A549 (cell line): ENCODE measurements at regions not wholly inside any gene's neighbourhood (a gene's known extent, or its start where the extent isn't known, plus 50 kb on each side); places are given as distances from the start of the nearest gene placed in this dataset.

Experiments
- ATAC-seq, 2 experiments: fragments of 200-7000 bp in 1 of 2; fragments of >200 bp in 1 of 2; cut with Nextera tagmentation in 1 of 2; cut with Tn5 transposase in 1 of 2; 3 replicates each; pipeline versions ENCODE4 v1.8.0 to v1.9.1; 2018 to 2020; ENCODE audit warnings: mild to moderate bottlenecking in 1 of 2, moderate library complexity in 1 of 2
- CTCF ChIA-PET: fragments of 300-600 bp; sonication (Branson Sonifier 250); formaldehyde crosslinking; extraction: SDS; loops from one replicate; lab custom pipeline; 2021; ENCODE audit warnings: antibody characterized with exemption, inconsistent platforms; lab: Yijun Ruan, JAX
- POLR2A ChIA-PET: fragments of 350-600 bp; formaldehyde crosslinking; extraction: SDS; loops from one replicate; lab custom pipeline; 2021; ENCODE audit warnings: antibody characterized with exemption, inconsistent platforms; lab: Yijun Ruan, JAX
- DNase-seq, 2 experiments: peaks; one replicate each; pipeline versions ENCODE4 v3.0.0 to v3.0.0-alpha.2; 2011 to 2016; ENCODE audit warnings: low read depth in 1 of 2, low spot score in 1 of 2
- FAIRE-seq: peaks from 2 replicates; lab custom pipeline; 2011; peaks lifted over from hg19 to GRCh38; lab: Jason Lieb, UNC
- H3K27ac ChIP-seq, 2 experiments: fragments of >200 bp; sonication (Bioruptor Twin); formaldehyde crosslinking; 3 replicates each; pipeline ENCODE4 v1.5.1; 2016 to 2017
- H3K4me1 ChIP-seq: fragments of >200 bp; sonication (Bioruptor Twin); formaldehyde crosslinking; 3 replicates; pipeline ENCODE4 v1.6.1; 2016
- H3K4me2 ChIP-seq: fragments of >200 bp; sonication (Bioruptor Twin); formaldehyde crosslinking; 3 replicates; pipeline ENCODE4 v1.6.1; 2016
- H3K4me3 ChIP-seq: fragments of >200 bp; sonication (Bioruptor Twin); formaldehyde crosslinking; 3 replicates; pipeline ENCODE4 v1.5.1; 2016
- H3K9me3 ChIP-seq: fragments of >200 bp; sonication (Bioruptor Twin); formaldehyde crosslinking; 3 replicates; pipeline ENCODE4 v1.6.1; 2016
- BHLHE40 ChIP-seq: IDR thresholded peaks from 2 replicates; pipeline ENCODE4 v1.6.1; 2012; ENCODE audit warnings: low read depth, low read length, inconsistent platforms
- CBX8 ChIP-seq: fragments of 200-600 bp; sonication (generic); IDR thresholded peaks from 2 replicates; pipeline ENCODE4 v1.6.1; 2016
- CHD2 ChIP-seq: fragments of 150-350 bp; IDR thresholded peaks from 2 replicates; pipeline ENCODE4 v1.6.1; 2014; ENCODE audit warnings: low read length; ENCODE audit not compliant: partially characterized antibody
- EHF ChIP-seq: fragments of 250-450 bp; sonication (Bioruptor Pico); IDR thresholded peaks from 2 replicates; pipeline ENCODE4 v1.5.0; 2020; ENCODE audit warnings: mild to moderate bottlenecking
- EHMT2 ChIP-seq: fragments of 200-600 bp; sonication (generic); IDR thresholded peaks from 2 replicates; pipeline ENCODE4 v1.6.1; 2016; ENCODE audit warnings: antibody characterized with exemption, low read depth, mild to moderate bottlenecking, moderate library complexity
- EP300 ChIP-seq, 2 experiments: fragments of >200 bp; sonication (Bioruptor Twin); formaldehyde crosslinking; IDR thresholded peaks; 2 replicates in 1 of 2; 3 replicates in 1 of 2; pipeline ENCODE4 v1.6.1; 2016 to 2017
- FOSB ChIP-seq: fragments of 250-450 bp; sonication (Bioruptor Pico); IDR thresholded peaks from 2 replicates; pipeline ENCODE4 v1.5.0; 2020; ENCODE audit warnings: mild to moderate bottlenecking, moderate library complexity
- FOSL2 ChIP-seq, 2 experiments: fragments of 450-650 bp in 1 of 2; fragments of >200 bp in 1 of 2; sonication (Bioruptor Twin) in 1 of 2; formaldehyde crosslinking; IDR thresholded peaks; 2 replicates each; pipeline versions ENCODE4 v1.5.0 to v1.6.1; 2016 to 2020; ENCODE audit warnings: mild to moderate bottlenecking in 1 of 2, moderate library complexity in 1 of 2
- GATA3 ChIP-seq: IDR thresholded peaks from 2 replicates; pipeline ENCODE4 v1.6.1; 2012; ENCODE audit warnings: borderline replicate concordance
- HDAC2 ChIP-seq: fragments of 200-600 bp; sonication (generic); IDR thresholded peaks from 2 replicates; pipeline ENCODE4 v1.6.1; 2016
- HOXB5 ChIP-seq: fragments of 250-450 bp; sonication (Bioruptor Pico); IDR thresholded peaks from 2 replicates; pipeline ENCODE4 v1.5.0; 2020; ENCODE audit warnings: mild to moderate bottlenecking, moderate library complexity
- JUNB ChIP-seq: fragments of >200 bp; sonication (Bioruptor Twin); formaldehyde crosslinking; IDR thresholded peaks from 2 replicates; pipeline ENCODE4 v1.6.1; 2016
- KDM1A ChIP-seq: fragments of 200-600 bp; sonication (generic); IDR thresholded peaks from 2 replicates; pipeline ENCODE4 v1.6.1; 2016; ENCODE audit warnings: low read depth, mild to moderate bottlenecking
- KDM5A ChIP-seq: fragments of 200-600 bp; sonication (generic); IDR thresholded peaks from 2 replicates; pipeline ENCODE4 v1.6.1; 2016; ENCODE audit warnings: antibody characterized with exemption, mild to moderate bottlenecking
- MAZ ChIP-seq: fragments of 150-350 bp; IDR thresholded peaks from 2 replicates; pipeline ENCODE4 v1.6.1; 2014; ENCODE audit warnings: antibody characterized with exemption, low read depth, low read length, borderline replicate concordance
- MYC ChIP-seq: IDR thresholded peaks from 2 replicates; pipeline ENCODE4 v1.6.1; 2012; ENCODE audit warnings: mild to moderate bottlenecking, inconsistent platforms, low read length, improper control_type of control experiment, borderline replicate concordance
- NR3C1 ChIP-seq: fragments of >200 bp; sonication (Bioruptor Twin); formaldehyde crosslinking; IDR thresholded peaks from 3 replicates; pipeline ENCODE4 v1.6.1; 2017
- PHF8 ChIP-seq: fragments of 200-600 bp; sonication (generic); IDR thresholded peaks from 2 replicates; pipeline ENCODE4 v1.6.1; 2016; ENCODE audit warnings: low read depth, mild to moderate bottlenecking, antibody characterized with exemption, moderate library complexity, borderline replicate concordance
- POLR2AphosphoS2 ChIP-seq: conservative IDR thresholded peaks from 2 replicates; pipeline ENCODE4 v1.6.1; 2012; ENCODE audit warnings: low read length, improper control_type of control experiment, inconsistent platforms
- RAD21 ChIP-seq, 2 experiments: fragments of >200 bp in 1 of 2; sonication (Bioruptor Twin) in 1 of 2; formaldehyde crosslinking in 1 of 2; IDR thresholded peaks in 1 of 2; conservative IDR thresholded peaks in 1 of 2; 2 replicates in 1 of 2; 3 replicates in 1 of 2; pipeline ENCODE4 v1.6.1; 2012 to 2018; ENCODE audit warnings: inconsistent platforms in 1 of 2
- SMC3 ChIP-seq: fragments of >200 bp; sonication (Bioruptor Twin); formaldehyde crosslinking; IDR thresholded peaks from 3 replicates; pipeline ENCODE4 v1.6.1; 2018; ENCODE audit warnings: inconsistent platforms
- SREBF2 ChIP-seq: fragments of 450-650 bp; IDR thresholded peaks from 2 replicates; pipeline ENCODE4 v1.6.1; 2014; ENCODE audit warnings: mild to moderate bottlenecking, moderate library complexity
- TP53 ChIP-seq: fragments of 250-450 bp; sonication (Bioruptor Pico); IDR thresholded peaks from 2 replicates; pipeline ENCODE4 v1.5.0; 2021; ENCODE audit warnings: mild to moderate bottlenecking, moderate library complexity
- WGBS: methylation state at CpG from one replicate; pipeline ENCODE4 v1.1.6; 2017; ENCODE audit errors: missing lambda C conversion rate; 5-methylcytosine and 5-hydroxymethylcytosine counted together
- TF ChIP-seq, protein P1 (sequence below): fragments of 250-450 bp; sonication (Bioruptor Pico); IDR thresholded peaks from 2 replicates; pipeline ENCODE4 v1.5.0; 2021; ENCODE audit warnings: mild to moderate bottlenecking, moderate library complexity, borderline replicate concordance
- TF ChIP-seq, protein P2 (sequence below): fragments of 150-350 bp; IDR thresholded peaks from 2 replicates; pipeline ENCODE4 v1.6.1; 2014; ENCODE audit warnings: low read depth, mild to moderate bottlenecking, low read length
- TF ChIP-seq, protein P3 (sequence below): fragments of >200 bp; sonication (Bioruptor Twin); formaldehyde crosslinking; IDR thresholded peaks from 3 replicates; pipeline ENCODE4 v1.6.1; 2016
- TF ChIP-seq, protein P4 (sequence below): fragments of >200 bp; sonication (Bioruptor Twin); formaldehyde crosslinking; IDR thresholded peaks from 3 replicates; pipeline ENCODE4 v1.5.1; 2016
- TF ChIP-seq, protein P5 (sequence below): fragments of 450-650 bp; IDR thresholded peaks from 2 replicates; pipeline ENCODE4 v1.6.1; 2014; ENCODE audit warnings: antibody characterized with exemption

DNA sequence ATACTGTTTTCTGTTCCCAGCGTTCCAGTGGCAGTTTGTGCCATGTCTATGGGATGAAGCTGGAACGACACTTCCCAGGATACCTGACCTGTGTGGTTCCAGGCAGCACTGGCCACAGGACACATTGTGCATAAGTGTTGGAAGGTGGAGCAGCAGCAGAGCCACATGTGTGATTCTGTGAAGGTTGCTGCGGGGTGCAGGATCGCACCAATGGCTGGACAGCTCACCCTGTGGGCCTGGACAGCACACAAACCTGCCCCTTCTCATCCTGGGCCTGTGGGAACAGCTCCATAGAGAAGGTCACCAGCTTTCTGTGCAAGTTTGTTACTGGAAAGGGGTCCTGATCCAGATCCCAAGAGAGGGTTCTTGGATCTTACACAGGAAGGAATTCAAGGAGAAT is 252.2 kb upstream of the RAB6C start:
- no peak for FAIRE-seq
- no peak overlapping the region for H3K27ac ChIP-seq
- ChIA-PET CTCF (no interaction called here), POLR2A (no interaction called here)
- WGBS = 4% methylated on average over 4 of the region's 4 CpGs
- no peak overlapping the region for H3K4me3 ChIP-seq
- H3K4me2 ChIP-seq = no peak overlapping the region
- no peak for DNase-seq
- ATAC-seq = no peak
- H3K9me3 ChIP-seq = no peaks in the 10 kb centered on the region
- TF ChIP-seq CHD2 = no peak
- TF ChIP-seq SREBF2 = no peak
- no peak for TF ChIP-seq MAZ
- TF ChIP-seq, protein P1, sequence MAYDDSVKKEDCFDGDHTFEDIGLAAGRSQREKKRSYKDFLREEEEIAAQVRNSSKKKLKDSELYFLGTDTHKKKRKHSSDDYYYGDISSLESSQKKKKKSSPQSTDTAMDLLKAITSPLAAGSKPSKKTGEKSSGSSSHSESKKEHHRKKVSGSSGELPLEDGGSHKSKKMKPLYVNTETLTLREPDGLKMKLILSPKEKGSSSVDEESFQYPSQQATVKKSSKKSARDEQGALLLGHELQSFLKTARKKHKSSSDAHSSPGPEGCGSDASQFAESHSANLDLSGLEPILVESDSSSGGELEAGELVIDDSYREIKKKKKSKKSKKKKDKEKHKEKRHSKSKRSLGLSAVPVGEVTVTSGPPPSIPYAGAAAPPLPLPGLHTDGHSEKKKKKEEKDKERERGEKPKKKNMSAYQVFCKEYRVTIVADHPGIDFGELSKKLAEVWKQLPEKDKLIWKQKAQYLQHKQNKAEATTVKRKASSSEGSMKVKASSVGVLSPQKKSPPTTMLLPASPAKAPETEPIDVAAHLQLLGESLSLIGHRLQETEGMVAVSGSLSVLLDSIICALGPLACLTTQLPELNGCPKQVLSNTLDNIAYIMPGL = no peak
- TF ChIP-seq, protein P2, sequence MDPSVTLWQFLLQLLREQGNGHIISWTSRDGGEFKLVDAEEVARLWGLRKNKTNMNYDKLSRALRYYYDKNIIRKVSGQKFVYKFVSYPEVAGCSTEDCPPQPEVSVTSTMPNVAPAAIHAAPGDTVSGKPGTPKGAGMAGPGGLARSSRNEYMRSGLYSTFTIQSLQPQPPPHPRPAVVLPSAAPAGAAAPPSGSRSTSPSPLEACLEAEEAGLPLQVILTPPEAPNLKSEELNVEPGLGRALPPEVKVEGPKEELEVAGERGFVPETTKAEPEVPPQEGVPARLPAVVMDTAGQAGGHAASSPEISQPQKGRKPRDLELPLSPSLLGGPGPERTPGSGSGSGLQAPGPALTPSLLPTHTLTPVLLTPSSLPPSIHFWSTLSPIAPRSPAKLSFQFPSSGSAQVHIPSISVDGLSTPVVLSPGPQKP = no peak
- TF ChIP-seq JUNB = no peak
- no peak for TF ChIP-seq EHMT2
- no peak for TF ChIP-seq KDM5A
- TF ChIP-seq TP53 (CRISPR knock-in tag) = no peak
- no peak for TF ChIP-seq POLR2AphosphoS2
- TF ChIP-seq, protein P3, sequence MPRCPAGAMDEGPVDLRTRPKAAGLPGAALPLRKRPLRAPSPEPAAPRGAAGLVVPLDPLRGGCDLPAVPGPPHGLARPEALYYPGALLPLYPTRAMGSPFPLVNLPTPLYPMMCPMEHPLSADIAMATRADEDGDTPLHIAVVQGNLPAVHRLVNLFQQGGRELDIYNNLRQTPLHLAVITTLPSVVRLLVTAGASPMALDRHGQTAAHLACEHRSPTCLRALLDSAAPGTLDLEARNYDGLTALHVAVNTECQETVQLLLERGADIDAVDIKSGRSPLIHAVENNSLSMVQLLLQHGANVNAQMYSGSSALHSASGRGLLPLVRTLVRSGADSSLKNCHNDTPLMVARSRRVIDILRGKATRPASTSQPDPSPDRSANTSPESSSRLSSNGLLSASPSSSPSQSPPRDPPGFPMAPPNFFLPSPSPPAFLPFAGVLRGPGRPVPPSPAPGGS = no peak
- no peak for TF ChIP-seq NR3C1
- TF ChIP-seq CBX8 = no peak
- no peak for TF ChIP-seq EHF
- no peak for TF ChIP-seq RAD21 (conservative IDR thresholded peaks at IDR 0.05 in 1 of 2, IDR thresholded peaks at IDR 0.05 in 1 of 2)
- no peak for TF ChIP-seq SMC3
- TF ChIP-seq EP300 (IDR thresholded peaks at IDR 0.05) = no peak
- TF ChIP-seq, protein P4, sequence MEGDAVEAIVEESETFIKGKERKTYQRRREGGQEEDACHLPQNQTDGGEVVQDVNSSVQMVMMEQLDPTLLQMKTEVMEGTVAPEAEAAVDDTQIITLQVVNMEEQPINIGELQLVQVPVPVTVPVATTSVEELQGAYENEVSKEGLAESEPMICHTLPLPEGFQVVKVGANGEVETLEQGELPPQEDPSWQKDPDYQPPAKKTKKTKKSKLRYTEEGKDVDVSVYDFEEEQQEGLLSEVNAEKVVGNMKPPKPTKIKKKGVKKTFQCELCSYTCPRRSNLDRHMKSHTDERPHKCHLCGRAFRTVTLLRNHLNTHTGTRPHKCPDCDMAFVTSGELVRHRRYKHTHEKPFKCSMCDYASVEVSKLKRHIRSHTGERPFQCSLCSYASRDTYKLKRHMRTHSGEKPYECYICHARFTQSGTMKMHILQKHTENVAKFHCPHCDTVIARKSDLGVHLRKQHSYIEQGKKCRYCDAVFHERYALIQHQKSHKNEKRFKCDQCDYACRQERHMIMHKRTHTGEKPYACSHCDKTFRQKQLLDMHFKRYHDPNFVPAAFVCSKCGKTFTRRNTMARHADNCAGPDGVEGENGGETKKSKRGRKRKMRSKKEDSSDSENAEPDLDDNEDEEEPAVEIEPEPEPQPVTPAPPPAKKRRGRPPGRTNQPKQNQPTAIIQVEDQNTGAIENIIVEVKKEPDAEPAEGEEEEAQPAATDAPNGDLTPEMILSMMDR = no peak
- no peaks in the 10 kb centered on the region for H3K4me1 ChIP-seq

DNA sequence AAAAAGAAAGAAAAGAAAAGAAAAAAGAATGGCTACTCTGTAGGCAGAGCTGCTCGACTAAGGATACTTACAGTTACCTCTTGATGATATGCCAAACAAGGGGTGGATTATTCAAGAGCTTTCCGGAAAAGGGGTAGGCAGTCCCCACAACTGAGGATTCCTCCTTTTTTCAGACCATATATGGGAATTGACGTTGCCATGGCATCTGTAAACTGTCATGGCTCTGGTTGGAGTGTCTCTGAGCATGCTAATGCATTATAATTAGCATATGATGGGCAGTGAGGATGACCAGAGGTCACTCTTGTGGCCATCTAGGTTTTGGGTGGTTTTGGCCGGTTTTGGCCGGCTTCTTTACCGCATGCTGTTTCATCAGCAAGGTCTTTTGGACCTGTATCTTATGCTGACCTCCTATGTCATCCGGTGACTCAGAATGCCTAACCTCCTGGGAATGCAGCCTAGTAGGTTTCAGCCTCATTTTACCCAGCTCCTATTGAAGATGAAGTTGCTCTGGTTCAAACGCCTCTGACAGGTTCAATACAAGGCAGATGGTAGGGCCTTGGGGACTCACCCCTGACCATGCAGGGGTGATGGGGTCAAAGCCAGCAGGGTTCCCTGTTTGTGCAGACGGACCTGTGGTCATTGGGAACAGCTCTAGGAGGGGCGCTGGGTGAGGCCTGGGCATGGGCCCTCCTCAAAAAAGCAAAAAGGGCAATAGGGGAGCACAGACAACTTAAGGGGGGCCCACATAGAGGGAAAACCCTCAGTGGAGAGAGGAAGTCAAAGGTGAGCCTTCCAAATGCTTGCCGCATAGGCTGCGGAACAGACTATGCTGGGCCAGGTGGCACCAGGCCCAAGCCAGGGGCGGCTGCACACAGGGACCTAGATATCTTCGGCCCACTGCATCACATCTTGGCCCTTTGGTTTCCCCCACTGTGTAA is 251.2 kb upstream of the RAB6C start:
- ChIA-PET CTCF (no interaction called here), POLR2A (no interaction called here)
- Histone ChIP-seq H3K4me2 (no peak overlapping the region), H3K9me3 (no peaks in the 10 kb centered on the region), H3K4me3 (no peak overlapping the region), H3K27ac (no peak overlapping the region), H3K4me1 (no peaks in the 10 kb centered on the region)
- FAIRE-seq (no peak), DNase-seq (no peak), ATAC-seq (no peak)
- WGBS = 27% methylated on average over 12 of the region's 14 CpGs
- TF ChIP-seq FOSL2 (IDR thresholded peaks at IDR 0.05) = no peak
- TF ChIP-seq FOSL2 (CRISPR knock-in tag; IDR thresholded peaks at IDR 0.05) = no peak
- no peak for TF ChIP-seq PHF8
- TF ChIP-seq KDM1A = no peak
- no peak for TF ChIP-seq FOSB (CRISPR knock-in tag)
- no peak for TF ChIP-seq HOXB5 (CRISPR knock-in tag)
- TF ChIP-seq MYC = no peak
- no peak for TF ChIP-seq GATA3
- TF ChIP-seq SREBF2 = no peak
- TF ChIP-seq, protein P2 = no peak
- TF ChIP-seq, protein P5, sequence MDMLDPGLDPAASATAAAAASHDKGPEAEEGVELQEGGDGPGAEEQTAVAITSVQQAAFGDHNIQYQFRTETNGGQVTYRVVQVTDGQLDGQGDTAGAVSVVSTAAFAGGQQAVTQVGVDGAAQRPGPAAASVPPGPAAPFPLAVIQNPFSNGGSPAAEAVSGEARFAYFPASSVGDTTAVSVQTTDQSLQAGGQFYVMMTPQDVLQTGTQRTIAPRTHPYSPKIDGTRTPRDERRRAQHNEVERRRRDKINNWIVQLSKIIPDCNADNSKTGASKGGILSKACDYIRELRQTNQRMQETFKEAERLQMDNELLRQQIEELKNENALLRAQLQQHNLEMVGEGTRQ = no peak
- TF ChIP-seq HDAC2 = no peak
- no peak for TF ChIP-seq BHLHE40
- TF ChIP-seq, protein P3 = no peak
